ENCODE measurements at regions not wholly inside any gene's neighbourhood (a gene's known extent, or its start where the extent isn't known, plus 50 kb on each side); places are given as distances from the start of the nearest gene placed in this dataset.
A peak's percentile ranks its signal among the peaks of the same experiment; 100 is the strongest.

DNA sequence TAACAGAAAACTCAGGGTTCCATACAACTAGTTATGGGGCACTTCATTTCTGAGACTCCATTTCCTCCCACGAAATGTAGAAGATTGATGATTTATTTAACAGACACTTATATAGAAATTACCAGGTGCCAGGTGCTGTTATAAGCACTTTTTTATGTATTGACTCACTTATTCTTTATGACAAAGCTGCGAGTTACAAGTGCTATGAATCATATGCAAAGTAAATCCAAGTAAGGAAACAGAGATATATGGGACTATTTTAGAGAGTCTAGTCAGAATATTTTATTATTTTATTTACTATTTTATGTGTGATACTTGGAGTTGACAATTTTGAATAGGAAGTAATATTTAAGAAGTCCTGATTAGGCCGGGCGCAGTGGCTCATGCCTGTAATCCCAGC lies 822.8 kb upstream of the C9orf72 start:
- no peak for DNase-seq
- Histone ChIP-seq H2BK5ac (ENCODE audit: low read depth, low read length, poor library complexity, severe bottlenecking) (no peak overlapping the region), H2BK12ac (ENCODE audit: low read length in 2 of 2) (no peak overlapping the region), H3K27me3 (ENCODE audit: control insufficient read depth in 1 of 2, insufficient read depth in 1 of 2, low read length in 2 of 2) (no peaks in the 10 kb centered on the region), H3K4me3 (ENCODE audit: insufficient read depth in 1 of 2, low read depth in 1 of 2, low read length in 2 of 2) (no peak overlapping the region), H2BK120ac (ENCODE audit: low read depth, low read length) (no peak overlapping the region), H4K8ac (ENCODE audit: low read length) (no peak overlapping the region), H3K4me2 (ENCODE audit: low read length, poor library complexity, severe bottlenecking) (no peak overlapping the region), H3K4me1 (ENCODE audit: control insufficient read depth, insufficient read depth, low read depth, low read length) (no peaks in the 10 kb centered on the region), H3K23ac (ENCODE audit: low read length in 2 of 2) (no peak overlapping the region), H3K27ac (ENCODE audit: low read length, poor library complexity, severe bottlenecking) (no peak overlapping the region), H3K9ac (ENCODE audit: low read length) (no peak overlapping the region), H3K9me3 (ENCODE audit: control insufficient read depth, low read length) (no peaks in the 10 kb centered on the region), H2BK15ac (ENCODE audit: low read depth, poor library complexity, severe bottlenecking) (no peak overlapping the region), H3K4ac (ENCODE audit: low read depth in 1 of 2, low read length in 2 of 2) (no peak overlapping the region), H2AFZ (ENCODE audit: low read depth, low read length) (no peak overlapping the region), H3K14ac (ENCODE audit: low read length in 2 of 2) (no peak overlapping the region), H4K91ac (ENCODE audit: low read length) (no peak overlapping the region), H3K18ac (ENCODE audit: low read depth in 1 of 2, low read length in 2 of 2) (no peak overlapping the region), H2AK5ac (ENCODE audit: low read length, severe bottlenecking) (no peak overlapping the region), H3K79me1 (replicated peaks; ENCODE audit: low read length, poor library complexity, severe bottlenecking) (no peaks in the 10 kb centered on the region), H3K36me3 (ENCODE audit: control insufficient read depth in 1 of 2, insufficient read depth in 2 of 2, low read depth in 1 of 2, low read length in 2 of 2) (no peaks in the 10 kb centered on the region)
- WGBS = 94% methylated on average over 2 of the region's 4 CpGs

DNA sequence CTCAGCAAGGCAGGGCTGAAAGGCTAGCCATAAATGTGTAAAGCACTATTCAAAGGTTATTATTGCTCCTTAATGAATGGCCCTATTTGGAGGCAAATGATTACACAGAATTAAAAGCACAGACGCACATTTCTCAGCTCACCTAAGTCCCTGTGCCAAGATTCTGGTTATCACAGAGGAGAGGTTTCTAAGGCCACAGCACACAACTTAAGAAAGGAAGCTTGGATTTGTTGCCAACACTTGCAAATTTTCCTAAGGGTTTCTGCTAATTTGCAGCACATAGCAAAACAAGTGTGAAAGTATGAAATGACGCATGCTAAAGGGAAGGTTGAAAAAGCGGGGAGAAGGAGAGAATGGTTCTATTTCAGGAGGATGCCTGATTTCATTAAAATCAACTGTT lies 834.1 kb upstream of the C9orf72 start:
- no peak overlapping the region for H4K91ac ChIP-seq (ENCODE audit: low read length)
- H3K23ac ChIP-seq (ENCODE audit: low read length in 2 of 2) = no peak overlapping the region
- no peak overlapping the region for H2AK5ac ChIP-seq (ENCODE audit: low read length, severe bottlenecking)
- H3K4me1 ChIP-seq (ENCODE audit: control insufficient read depth, insufficient read depth, low read depth, low read length) = no peaks in the 10 kb centered on the region
- H3K18ac ChIP-seq (ENCODE audit: low read depth in 1 of 2, low read length in 2 of 2) = no peak overlapping the region
- no peaks in the 10 kb centered on the region for H3K36me3 ChIP-seq (ENCODE audit: control insufficient read depth in 1 of 2, insufficient read depth in 2 of 2, low read depth in 1 of 2, low read length in 2 of 2)
- no peak for DNase-seq
- no peak overlapping the region for H3K9ac ChIP-seq (ENCODE audit: low read length)
- no peak overlapping the region for H3K4ac ChIP-seq (ENCODE audit: low read depth in 1 of 2, low read length in 2 of 2)
- no peaks in the 10 kb centered on the region for H3K27me3 ChIP-seq (ENCODE audit: control insufficient read depth in 1 of 2, insufficient read depth in 1 of 2, low read length in 2 of 2)
- no peak overlapping the region for H3K27ac ChIP-seq (ENCODE audit: low read length, poor library complexity, severe bottlenecking)
- no peak overlapping the region for H3K4me3 ChIP-seq (ENCODE audit: insufficient read depth in 1 of 2, low read depth in 1 of 2, low read length in 2 of 2)
- no peak overlapping the region for H2BK120ac ChIP-seq (ENCODE audit: low read depth, low read length)
- no peak overlapping the region for H3K14ac ChIP-seq (ENCODE audit: low read length in 2 of 2)
- no peak overlapping the region for H2BK12ac ChIP-seq (ENCODE audit: low read length in 2 of 2)
- H2BK5ac ChIP-seq (ENCODE audit: low read depth, low read length, poor library complexity, severe bottlenecking) = no peak overlapping the region
- no peak overlapping the region for H2BK15ac ChIP-seq (ENCODE audit: low read depth, poor library complexity, severe bottlenecking)
- H3K4me2 ChIP-seq (ENCODE audit: low read length, poor library complexity, severe bottlenecking) = no peak overlapping the region
- H3K79me1 ChIP-seq (replicated peaks; ENCODE audit: low read length, poor library complexity, severe bottlenecking) = no peaks in the 10 kb centered on the region
- no peaks in the 10 kb centered on the region for H3K9me3 ChIP-seq (ENCODE audit: control insufficient read depth, low read length)
- no peak overlapping the region for H2AFZ ChIP-seq (ENCODE audit: low read depth, low read length)
- WGBS = 96% methylated on average over 3 of the region's 3 CpGs
- no peak overlapping the region for H4K8ac ChIP-seq (ENCODE audit: low read length)

DNA sequence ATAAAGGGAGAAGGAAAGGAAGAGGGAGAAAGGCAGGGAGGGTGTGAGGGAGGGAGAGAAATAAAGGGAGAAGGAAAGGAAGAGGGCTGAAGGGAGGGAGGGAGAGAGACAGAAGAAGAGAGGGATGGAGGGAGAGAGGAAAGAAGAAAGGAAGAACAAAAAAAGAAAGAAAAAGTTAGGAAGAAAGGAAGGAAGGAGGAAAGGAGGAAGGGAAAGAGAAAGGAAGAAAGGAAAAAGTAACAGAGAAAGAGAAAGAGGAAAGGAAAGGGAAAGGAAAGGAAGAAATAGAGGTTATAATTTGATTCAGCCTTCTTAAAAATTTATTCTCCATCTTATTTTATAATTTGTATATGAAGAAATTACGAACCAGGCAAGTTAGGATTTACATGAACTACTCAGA lies 836.6 kb upstream of the C9orf72 start:
- no peak overlapping the region for H3K23ac ChIP-seq (ENCODE audit: low read length in 2 of 2)
- H3K4me1 ChIP-seq (ENCODE audit: control insufficient read depth, insufficient read depth, low read depth, low read length) = no peaks in the 10 kb centered on the region
- no peaks in the 10 kb centered on the region for H3K36me3 ChIP-seq (ENCODE audit: control insufficient read depth in 1 of 2, insufficient read depth in 2 of 2, low read depth in 1 of 2, low read length in 2 of 2)
- no peak for DNase-seq
- no peak overlapping the region for H2BK15ac ChIP-seq (ENCODE audit: low read depth, poor library complexity, severe bottlenecking)
- H2AK5ac ChIP-seq (ENCODE audit: low read length, severe bottlenecking) = no peak overlapping the region
- H3K27me3 ChIP-seq (ENCODE audit: control insufficient read depth in 1 of 2, insufficient read depth in 1 of 2, low read length in 2 of 2) = no peaks in the 10 kb centered on the region
- H3K9ac ChIP-seq (ENCODE audit: low read length) = no peak overlapping the region
- H3K27ac ChIP-seq (ENCODE audit: low read length, poor library complexity, severe bottlenecking) = no peak overlapping the region
- H4K91ac ChIP-seq (ENCODE audit: low read length) = no peak overlapping the region
- H2BK5ac ChIP-seq (ENCODE audit: low read depth, low read length, poor library complexity, severe bottlenecking) = no peak overlapping the region
- no peaks in the 10 kb centered on the region for H3K9me3 ChIP-seq (ENCODE audit: control insufficient read depth, low read length)
- no CpG with 5 or more reads among the region's 1 CpG for WGBS
- H3K4me2 ChIP-seq (ENCODE audit: low read length, poor library complexity, severe bottlenecking) = no peak overlapping the region
- no peak overlapping the region for H4K8ac ChIP-seq (ENCODE audit: low read length)
- no peaks in the 10 kb centered on the region for H3K79me1 ChIP-seq (replicated peaks; ENCODE audit: low read length, poor library complexity, severe bottlenecking)
- no peak overlapping the region for H3K4ac ChIP-seq (ENCODE audit: low read depth in 1 of 2, low read length in 2 of 2)
- no peak overlapping the region for H3K14ac ChIP-seq (ENCODE audit: low read length in 2 of 2)
- no peak overlapping the region for H3K4me3 ChIP-seq (ENCODE audit: insufficient read depth in 1 of 2, low read depth in 1 of 2, low read length in 2 of 2)
- H2BK120ac ChIP-seq (ENCODE audit: low read depth, low read length) = no peak overlapping the region
- no peak overlapping the region for H3K18ac ChIP-seq (ENCODE audit: low read depth in 1 of 2, low read length in 2 of 2)
- no peak overlapping the region for H2BK12ac ChIP-seq (ENCODE audit: low read length in 2 of 2)
- no peak overlapping the region for H2AFZ ChIP-seq (ENCODE audit: low read depth, low read length)

DNA sequence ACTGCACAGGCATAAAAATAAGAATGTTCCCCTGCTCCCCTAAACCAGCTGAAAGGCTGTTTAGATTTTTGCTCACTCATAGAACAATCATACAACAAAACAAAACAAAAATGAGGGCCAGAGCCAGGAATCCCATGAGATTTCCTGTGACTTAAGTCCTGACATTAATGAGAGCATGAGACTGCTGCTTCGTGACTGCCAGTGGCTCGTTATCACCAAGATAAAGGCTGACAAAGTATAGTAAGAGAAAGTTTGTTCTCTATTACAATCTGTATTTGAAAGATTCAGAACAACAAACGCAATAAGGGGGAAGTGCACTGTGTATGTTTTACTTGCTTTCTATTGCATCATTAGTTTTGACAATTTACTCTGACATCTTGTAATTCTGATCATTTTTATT lies 837.1 kb upstream of the C9orf72 start:
- H3K79me1 ChIP-seq (replicated peaks; ENCODE audit: low read length, poor library complexity, severe bottlenecking) = no peaks in the 10 kb centered on the region
- H3K14ac ChIP-seq (ENCODE audit: low read length in 2 of 2) = no peak overlapping the region
- no peak overlapping the region for H2AFZ ChIP-seq (ENCODE audit: low read depth, low read length)
- no peaks in the 10 kb centered on the region for H3K4me1 ChIP-seq (ENCODE audit: control insufficient read depth, insufficient read depth, low read depth, low read length)
- no peak overlapping the region for H3K9ac ChIP-seq (ENCODE audit: low read length)
- no peak overlapping the region for H2AK5ac ChIP-seq (ENCODE audit: low read length, severe bottlenecking)
- H3K23ac ChIP-seq (ENCODE audit: low read length in 2 of 2) = no peak overlapping the region
- H3K9me3 ChIP-seq (ENCODE audit: control insufficient read depth, low read length) = no peaks in the 10 kb centered on the region
- peak; percentile 33 for DNase-seq
- no peak overlapping the region for H2BK12ac ChIP-seq (ENCODE audit: low read length in 2 of 2)
- H3K4me2 ChIP-seq (ENCODE audit: low read length, poor library complexity, severe bottlenecking) = no peak overlapping the region
- H3K36me3 ChIP-seq (ENCODE audit: control insufficient read depth in 1 of 2, insufficient read depth in 2 of 2, low read depth in 1 of 2, low read length in 2 of 2) = no peaks in the 10 kb centered on the region
- WGBS = 0% methylated on average over 1 of the region's 3 CpGs
- H3K27ac ChIP-seq (ENCODE audit: low read length, poor library complexity, severe bottlenecking) = no peak overlapping the region
- no peak overlapping the region for H3K18ac ChIP-seq (ENCODE audit: low read depth in 1 of 2, low read length in 2 of 2)
- H2BK120ac ChIP-seq (ENCODE audit: low read depth, low read length) = no peak overlapping the region
- H4K8ac ChIP-seq (ENCODE audit: low read length) = no peak overlapping the region
- H3K4me3 ChIP-seq (ENCODE audit: insufficient read depth in 1 of 2, low read depth in 1 of 2, low read length in 2 of 2) = no peak overlapping the region
- H3K4ac ChIP-seq (ENCODE audit: low read depth in 1 of 2, low read length in 2 of 2) = no peak overlapping the region
- H3K27me3 ChIP-seq (ENCODE audit: control insufficient read depth in 1 of 2, insufficient read depth in 1 of 2, low read length in 2 of 2) = no peaks in the 10 kb centered on the region
- no peak overlapping the region for H2BK15ac ChIP-seq (ENCODE audit: low read depth, poor library complexity, severe bottlenecking)
- no peak overlapping the region for H4K91ac ChIP-seq (ENCODE audit: low read length)
- H2BK5ac ChIP-seq (ENCODE audit: low read depth, low read length, poor library complexity, severe bottlenecking) = no peak overlapping the region
